ENCODE measurements at regions not wholly inside any gene's neighbourhood (a gene's known extent, or its start where the extent isn't known, plus 50 kb on each side); places are given as distances from the start of the nearest gene placed in this dataset.

GRCh38 chr4:133812236-133812635, 389.4 kb downstream of the PABPC4L start:
- H3K9me3 ChIP-seq: no peaks in the 10 kb centered on the region
- no peak overlapping the region for H3K27ac ChIP-seq
- H3K4me1 ChIP-seq: no peaks in the 10 kb centered on the region
- H3K27me3 ChIP-seq: no peaks in the 10 kb centered on the region
- H3K4me3 ChIP-seq: no peak overlapping the region
- H3K36me3 ChIP-seq: no peaks in the 10 kb centered on the region
- TF ChIP-seq CTCF (IDR thresholded peaks at IDR 0.05): no peak
- TF ChIP-seq POLR2A (IDR thresholded peaks at IDR 0.05): no peak
- no peak for TF ChIP-seq EP300 (IDR thresholded peaks at IDR 0.05)
- no peak for TF ChIP-seq POLR2AphosphoS5 (IDR thresholded peaks at IDR 0.05)
- DNase-seq: no peak
- no peak for ATAC-seq (ENCODE audit: low FRiP score in 2 of 2)

- TF ChIP-seq CTCF (IDR thresholded peaks at IDR 0.05): no peak
- no peak for TF ChIP-seq POLR2A (IDR thresholded peaks at IDR 0.05)
- no peak for TF ChIP-seq EP300 (IDR thresholded peaks at IDR 0.05)
- TF ChIP-seq POLR2AphosphoS5 (IDR thresholded peaks at IDR 0.05): no peak
- Histone ChIP-seq H3K9me3 (no peaks in the 10 kb centered on the region), H3K4me1 (no peaks in the 10 kb centered on the region), H3K36me3 (no peaks in the 10 kb centered on the region), H3K27ac (no peak overlapping the region), H3K27me3 (no peaks in the 10 kb centered on the region), H3K4me3 (no peak overlapping the region)
- ATAC-seq (ENCODE audit: low FRiP score in 2 of 2) (no peak), DNase-seq (no peak)
- 59 to 70% methylated on average over 3 of the region's 3 CpGs for WGBS, 2 donors
These were observed 393.4 kb downstream of the PABPC4L start for GRCh38 chr4:133808151-133808550.

DNA sequence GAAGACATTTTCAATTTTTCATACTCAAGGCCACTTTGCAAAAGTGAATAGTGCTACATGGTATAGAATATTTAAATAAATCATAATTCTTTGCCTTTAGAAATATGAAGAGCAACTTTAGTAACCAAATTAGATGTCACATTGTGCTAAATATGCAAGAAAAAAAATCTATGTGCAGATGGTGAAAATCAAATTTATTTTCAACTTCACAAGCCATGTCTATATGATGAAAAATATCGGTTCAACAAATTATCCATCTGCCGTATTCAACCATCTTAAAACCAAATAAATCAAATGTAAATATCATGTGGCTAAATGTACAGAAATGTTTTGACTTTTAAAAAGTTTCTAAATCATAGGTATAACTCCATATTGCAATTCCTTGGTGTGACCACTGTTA, 398.2 kb downstream of the PABPC4L start:
- TF ChIP-seq EP300 (IDR thresholded peaks at IDR 0.05) (no peak), POLR2AphosphoS5 (IDR thresholded peaks at IDR 0.05) (no peak), POLR2A (IDR thresholded peaks at IDR 0.05) (no peak), CTCF (IDR thresholded peaks at IDR 0.05) (no peak)
- Histone ChIP-seq H3K4me3 (no peak overlapping the region), H3K27me3 (no peaks in the 10 kb centered on the region), H3K9me3 (no peaks in the 10 kb centered on the region), H3K27ac (no peak overlapping the region), H3K4me1 (no peaks in the 10 kb centered on the region), H3K36me3 (no peaks in the 10 kb centered on the region)
- DNase-seq (no peak), ATAC-seq (ENCODE audit: low FRiP score in 2 of 2) (no peak)
- 93 to 99% methylated on average over 2 of the region's 2 CpGs for WGBS, 2 donors

DNA sequence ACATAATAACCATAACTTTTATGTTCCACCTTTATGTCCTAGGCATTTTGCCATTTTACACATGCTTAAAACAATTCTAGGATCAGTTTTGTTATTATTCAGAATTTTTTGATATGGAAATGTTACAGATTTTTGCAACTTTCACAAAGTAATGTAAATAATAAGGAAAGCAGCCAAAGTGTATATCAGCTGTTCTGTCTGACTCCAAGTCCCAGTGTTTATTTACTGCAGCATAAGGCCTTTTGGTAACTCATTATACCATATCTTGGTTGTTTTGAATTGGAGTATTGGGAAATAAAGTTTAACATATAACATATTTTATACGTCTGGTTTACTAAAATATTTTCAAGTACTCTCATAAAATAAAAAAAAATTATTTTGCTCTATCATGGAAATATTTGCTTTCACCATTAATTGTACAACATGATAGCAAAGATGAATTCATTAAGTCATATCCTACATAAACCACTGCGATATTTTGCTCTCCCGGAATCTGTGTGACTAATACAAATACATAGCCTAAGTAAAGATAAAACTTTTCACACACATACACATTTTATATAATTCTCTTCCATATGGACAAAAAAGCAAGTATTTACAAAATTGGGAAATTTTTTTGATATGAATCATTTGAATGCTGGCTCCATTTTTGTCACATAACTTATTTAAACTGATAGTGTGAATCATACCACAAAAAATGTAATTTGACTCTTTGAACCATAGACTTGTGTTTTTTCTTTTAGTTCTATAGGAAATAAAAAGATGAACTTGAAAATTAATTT, 399.0 kb downstream of the PABPC4L start:
- H3K27me3 ChIP-seq: no peaks in the 10 kb centered on the region
- H3K4me3 ChIP-seq: no peak overlapping the region
- TF ChIP-seq CTCF (IDR thresholded peaks at IDR 0.05) (no peak), POLR2A (IDR thresholded peaks at IDR 0.05) (no peak), EP300 (IDR thresholded peaks at IDR 0.05) (no peak), POLR2AphosphoS5 (IDR thresholded peaks at IDR 0.05) (no peak)
- no peaks in the 10 kb centered on the region for H3K36me3 ChIP-seq
- ATAC-seq (ENCODE audit: low FRiP score in 2 of 2): no peak
- DNase-seq: no peak
- no peaks in the 10 kb centered on the region for H3K4me1 ChIP-seq
- H3K9me3 ChIP-seq: no peaks in the 10 kb centered on the region
- no peak overlapping the region for H3K27ac ChIP-seq
- WGBS, 2 donors: 66 to 83% methylated on average over 3 of the region's 3 CpGs

- H3K27me3 ChIP-seq: no peaks in the 10 kb centered on the region
- no peaks in the 10 kb centered on the region for H3K36me3 ChIP-seq
- no peak for DNase-seq
- no peak overlapping the region for H3K4me3 ChIP-seq
- no peak for ATAC-seq (ENCODE audit: low FRiP score in 2 of 2)
- H3K4me1 ChIP-seq: no peaks in the 10 kb centered on the region
- H3K27ac ChIP-seq: no peak overlapping the region
- no peak for TF ChIP-seq POLR2A (IDR thresholded peaks at IDR 0.05)
- H3K9me3 ChIP-seq: no peaks in the 10 kb centered on the region
These were observed 399.7 kb downstream of the PABPC4L start for GRCh38 chr4:133801883-133802282.

Data from upper lobe of left lung (tissue), 6 donors.